Spleen (tissue), 7 donors: ENCODE measurements at regions not wholly inside any gene's neighbourhood (a gene's known extent, or its start where the extent isn't known, plus 50 kb on each side); places are given as distances from the start of the nearest gene placed in this dataset.

Source experiments
- POLR2A ChIP-seq, 3 donors: fragments of 450-650 bp; IDR thresholded peaks; one replicate each; pipeline ENCODE4 v1.5.1; 2017; ENCODE audit warnings: antibody characterized with exemption in 3 of 3, mild to moderate bottlenecking in 1 of 3
- POLR2AphosphoS5 ChIP-seq, 3 donors: sonication (generic); formaldehyde crosslinking; IDR thresholded peaks; one replicate each; pipeline ENCODE4 v1.5.1; 2017; ENCODE audit warnings: antibody characterized with exemption in 3 of 3
- TF ChIP-seq, protein P1 (sequence below), 11 experiments: fragments of 200-600 bp in 7 of 11; fragments of 450-650 bp in 4 of 11; sonication (generic) in 4 of 11; IDR thresholded peaks in 8 of 11; conservative IDR thresholded peaks in 3 of 11; 1 replicate in 7 of 11; 2 replicates in 4 of 11; pipeline versions ENCODE4 v1.4.0 to v1.8.0; 2016 to 2021; ENCODE audit warnings: antibody characterized with exemption in 11 of 11, inconsistent platforms in 4 of 11, mild to moderate bottlenecking in 1 of 11
- donor health status: DM: no; HTN: no; CAD: no; lungs with moderate emphysema.
- donor health status: DM: no; HTN: no; CAD: no.
- donor health status: DM: no; HTN: no; CAD: no.

DNA sequence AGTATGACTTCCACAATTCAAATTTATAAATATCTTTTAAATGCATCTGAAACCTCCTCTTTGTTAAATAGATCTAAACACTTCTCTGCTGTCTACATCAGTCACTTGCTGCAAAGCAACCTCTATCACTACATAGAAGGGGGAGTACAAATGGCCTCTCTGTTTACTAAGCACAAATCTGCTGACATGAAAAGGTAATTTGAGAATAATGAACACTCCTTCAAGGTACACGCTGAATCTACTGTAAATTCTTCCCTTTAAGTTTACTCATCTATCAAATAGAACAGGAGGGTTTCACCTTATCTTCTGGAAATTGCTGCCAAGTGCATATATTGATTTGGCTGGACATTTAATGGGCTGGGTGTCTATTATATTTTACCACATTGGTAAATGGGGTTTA lies 879.6 kb downstream of the SUCLG1 start:
- TF ChIP-seq POLR2A (IDR thresholded peaks at IDR 0.05) (no peak), POLR2AphosphoS5 (IDR thresholded peaks at IDR 0.05) (no peak)
- TF ChIP-seq, protein P1, sequence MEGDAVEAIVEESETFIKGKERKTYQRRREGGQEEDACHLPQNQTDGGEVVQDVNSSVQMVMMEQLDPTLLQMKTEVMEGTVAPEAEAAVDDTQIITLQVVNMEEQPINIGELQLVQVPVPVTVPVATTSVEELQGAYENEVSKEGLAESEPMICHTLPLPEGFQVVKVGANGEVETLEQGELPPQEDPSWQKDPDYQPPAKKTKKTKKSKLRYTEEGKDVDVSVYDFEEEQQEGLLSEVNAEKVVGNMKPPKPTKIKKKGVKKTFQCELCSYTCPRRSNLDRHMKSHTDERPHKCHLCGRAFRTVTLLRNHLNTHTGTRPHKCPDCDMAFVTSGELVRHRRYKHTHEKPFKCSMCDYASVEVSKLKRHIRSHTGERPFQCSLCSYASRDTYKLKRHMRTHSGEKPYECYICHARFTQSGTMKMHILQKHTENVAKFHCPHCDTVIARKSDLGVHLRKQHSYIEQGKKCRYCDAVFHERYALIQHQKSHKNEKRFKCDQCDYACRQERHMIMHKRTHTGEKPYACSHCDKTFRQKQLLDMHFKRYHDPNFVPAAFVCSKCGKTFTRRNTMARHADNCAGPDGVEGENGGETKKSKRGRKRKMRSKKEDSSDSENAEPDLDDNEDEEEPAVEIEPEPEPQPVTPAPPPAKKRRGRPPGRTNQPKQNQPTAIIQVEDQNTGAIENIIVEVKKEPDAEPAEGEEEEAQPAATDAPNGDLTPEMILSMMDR (IDR thresholded peaks at IDR 0.05 in 8 of 11, conservative IDR thresholded peaks at IDR 0.05 in 3 of 11), result no peak
